Renal pelvis (tissue), 1 donor: ENCODE measurements at regions not wholly inside any gene's neighbourhood (a gene's known extent, or its start where the extent isn't known, plus 50 kb on each side); places are given as distances from the start of the nearest gene placed in this dataset.

Experiments used
- DNase-seq: peaks from one replicate; pipeline ENCODE4 v3.0.0-alpha.2; 2013

GRCh38 chr18:67742525-67742924 is 226.0 kb upstream of the DSEL start:
- no peak for DNase-seq

- no peak for DNase-seq
Observed at GRCh38 chr18:67735506-67735905, 219.0 kb upstream of the DSEL start.

DNA sequence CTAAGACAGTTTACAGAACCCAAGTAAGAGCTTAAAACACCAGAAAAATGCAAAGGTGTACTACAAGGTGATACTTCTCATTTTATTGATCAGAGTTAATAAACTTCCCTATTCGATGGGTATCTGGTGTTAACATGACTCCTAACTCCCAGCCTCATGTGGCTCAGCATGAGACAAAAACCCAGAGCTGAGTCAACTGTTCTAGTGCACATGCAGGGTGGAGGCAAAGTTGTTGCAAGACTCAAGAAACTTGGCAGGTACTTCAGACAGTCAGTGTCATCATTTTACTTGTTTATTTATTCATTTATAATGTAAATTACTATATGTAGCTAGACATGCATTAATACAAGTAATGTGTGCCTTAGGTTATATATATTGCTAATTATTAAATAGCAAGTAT is 216.6 kb upstream of the DSEL start:
- no peak for DNase-seq

DNA sequence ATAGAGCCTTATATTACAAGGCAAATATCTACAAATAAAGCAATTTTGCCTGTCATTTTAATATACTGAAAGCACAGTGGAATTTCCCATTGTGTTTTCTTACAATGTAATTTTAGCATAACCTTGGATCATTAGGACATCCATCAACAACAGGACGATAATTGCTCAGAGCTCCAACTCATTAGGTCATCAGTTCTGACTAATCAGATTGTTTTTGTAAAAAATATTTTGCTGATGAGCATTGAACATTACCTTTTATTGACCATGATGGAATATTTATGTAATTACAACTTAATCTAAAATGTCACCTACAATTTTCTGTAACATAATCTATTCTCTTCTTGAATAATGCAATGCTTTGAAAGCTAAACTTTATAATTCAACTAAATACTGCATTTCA is 215.3 kb upstream of the DSEL start:
- no peak for DNase-seq

DNA sequence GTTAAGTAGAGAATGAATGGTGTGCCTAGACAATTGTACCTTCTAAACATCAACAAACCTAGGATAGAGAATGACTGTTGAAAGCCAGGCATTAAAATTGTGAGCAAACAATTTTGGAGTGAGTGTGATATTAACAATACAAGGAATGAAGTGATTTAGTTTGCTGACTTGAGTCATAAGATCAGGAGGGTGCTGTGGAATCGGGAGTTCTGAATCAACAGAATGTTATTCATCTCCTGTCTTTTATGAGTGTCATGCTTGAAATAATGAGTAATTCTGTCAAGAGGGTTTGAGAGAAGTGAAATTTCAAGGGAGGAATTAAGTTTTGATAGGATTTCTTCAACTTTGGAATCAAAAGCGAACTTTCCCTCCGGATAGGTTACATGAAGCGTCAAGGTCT is 214.4 kb upstream of the DSEL start:
- DNase-seq, result no peak

- DNase-seq, result no peak
Observed at GRCh38 chr18:67728364-67728763, 211.8 kb upstream of the DSEL start.

DNA sequence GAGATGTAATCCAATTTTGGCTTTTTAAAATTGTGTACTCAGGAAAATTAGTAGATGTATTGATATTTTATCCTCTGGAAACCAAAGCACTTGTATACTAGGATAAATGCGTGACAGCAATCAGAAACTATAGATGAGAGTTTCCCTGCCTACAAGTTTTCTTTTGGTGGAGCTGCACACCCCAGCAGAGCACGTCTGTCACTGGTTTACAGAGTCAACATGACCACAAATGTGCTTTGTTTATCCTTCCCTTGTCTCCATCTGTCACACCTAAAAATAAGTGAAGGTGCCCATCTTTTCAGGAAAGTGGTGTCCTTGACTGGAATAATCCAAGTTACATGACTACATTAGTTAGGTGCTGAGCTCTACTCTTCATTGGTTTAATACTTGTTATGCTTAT is 210.4 kb upstream of the DSEL start:
- no peak for DNase-seq

- DNase-seq, result no peak
Observed at GRCh38 chr18:67717800-67718199, 201.3 kb upstream of the DSEL start.

DNA sequence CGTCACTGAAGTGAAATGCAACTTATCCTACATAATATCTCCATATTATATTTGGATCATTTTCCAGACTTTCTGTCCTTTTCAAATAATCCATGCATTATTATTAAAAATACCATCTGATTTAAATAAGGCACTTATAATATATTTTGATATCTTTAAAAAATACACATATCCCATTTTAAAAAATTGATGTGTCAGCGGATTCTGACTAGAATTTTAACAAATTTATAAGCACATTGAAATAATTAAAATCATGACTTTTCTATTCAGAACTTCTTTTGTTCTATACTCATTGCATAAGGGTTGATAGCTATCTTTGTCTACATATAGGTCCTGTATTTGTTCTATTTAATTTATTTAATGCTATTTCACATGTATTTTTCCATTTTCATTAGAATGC is 199.0 kb upstream of the DSEL start:
- no peak for DNase-seq

DNA sequence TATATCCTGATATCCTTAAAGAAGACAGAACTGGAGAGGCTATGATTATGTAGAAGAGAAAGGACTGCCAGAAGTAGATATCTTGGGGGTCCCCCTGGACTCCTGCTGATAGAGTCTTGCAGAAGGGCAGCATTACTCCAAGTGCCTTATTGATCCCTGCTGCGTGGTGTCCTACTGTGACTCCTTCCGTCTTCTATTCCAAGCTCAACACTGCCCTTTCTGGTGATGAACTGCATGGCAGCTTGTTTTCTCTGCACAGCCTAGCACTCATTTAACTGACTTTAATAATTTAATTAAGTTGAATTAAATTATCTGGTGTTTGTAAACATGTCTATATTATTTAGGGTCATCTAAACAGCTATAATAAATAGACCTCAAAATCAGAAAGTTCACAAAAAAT is 194.1 kb upstream of the DSEL start:
- DNase-seq, result no peak

GRCh38 chr18:67705748-67706147 is 189.2 kb upstream of the DSEL start:
- no peak for DNase-seq

GRCh38 chr18:67695684-67696083 is 179.2 kb upstream of the DSEL start:
- DNase-seq, result no peak

GRCh38 chr18:67694787-67695186 is 178.3 kb upstream of the DSEL start:
- no peak for DNase-seq

GRCh38 chr18:67692811-67693210 is 176.3 kb upstream of the DSEL start:
- no peak for DNase-seq

- DNase-seq, result no peak
Observed at GRCh38 chr18:67682516-67682915, 166.0 kb upstream of the DSEL start.

DNA sequence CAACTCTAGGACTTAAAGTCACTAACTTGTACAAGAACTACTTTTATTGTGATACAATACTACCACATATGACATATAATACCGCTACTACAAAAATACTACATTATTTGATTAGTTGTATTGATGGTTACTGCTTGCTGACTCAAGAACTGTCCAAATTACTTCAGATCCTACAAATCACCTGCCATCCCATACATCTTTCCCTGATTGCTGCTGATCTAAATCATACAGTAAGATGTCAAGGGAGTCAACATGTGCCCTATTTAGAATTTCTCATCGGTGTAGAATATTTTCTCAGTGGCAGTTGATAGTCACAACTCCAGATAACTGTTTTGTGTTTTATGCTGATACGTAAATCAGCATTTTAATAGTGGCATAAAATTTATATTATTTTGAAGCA is 161.0 kb upstream of the DSEL start:
- no peak for DNase-seq

DNA sequence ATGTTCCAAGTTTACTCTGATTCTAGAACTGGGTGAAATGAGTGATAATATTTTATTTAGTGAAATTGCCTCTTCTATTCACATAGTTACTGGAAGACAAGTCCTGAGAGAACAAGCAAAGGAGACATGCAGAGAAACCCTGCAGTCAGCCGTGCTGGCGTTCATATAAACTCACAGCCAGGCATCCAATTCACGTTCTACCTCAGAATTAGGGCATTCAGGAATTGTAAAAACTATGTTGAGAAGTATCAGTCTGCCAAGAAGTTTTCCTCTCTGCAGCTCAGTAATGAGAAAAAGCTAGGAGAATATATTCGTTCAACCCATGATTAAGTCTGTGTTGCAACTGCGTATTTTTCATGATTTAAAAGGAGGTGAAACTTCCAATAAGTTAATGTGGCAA is 156.2 kb upstream of the DSEL start:
- DNase-seq, result no peak

DNA sequence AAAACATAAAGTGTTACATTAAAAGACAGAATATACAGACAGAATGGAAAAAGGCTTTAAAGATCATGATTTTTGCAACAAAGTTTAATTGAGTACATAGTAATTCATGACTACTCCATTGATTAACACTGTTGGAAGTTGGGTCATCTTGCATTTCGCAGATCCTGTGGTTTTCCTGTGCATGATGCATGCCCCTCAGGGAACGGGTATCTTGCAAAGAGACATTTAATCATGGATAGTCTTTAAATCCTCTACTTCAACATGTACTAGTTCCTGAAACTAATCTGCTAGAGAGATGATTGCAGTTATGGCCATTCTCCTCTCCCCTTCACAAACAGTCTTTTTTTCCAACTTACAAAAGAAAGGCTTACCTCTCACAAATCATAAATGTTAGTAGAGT is 155.6 kb upstream of the DSEL start:
- no peak for DNase-seq

GRCh38 chr18:67670024-67670543 is 153.6 kb upstream of the DSEL start:
- no peak for DNase-seq

DNA sequence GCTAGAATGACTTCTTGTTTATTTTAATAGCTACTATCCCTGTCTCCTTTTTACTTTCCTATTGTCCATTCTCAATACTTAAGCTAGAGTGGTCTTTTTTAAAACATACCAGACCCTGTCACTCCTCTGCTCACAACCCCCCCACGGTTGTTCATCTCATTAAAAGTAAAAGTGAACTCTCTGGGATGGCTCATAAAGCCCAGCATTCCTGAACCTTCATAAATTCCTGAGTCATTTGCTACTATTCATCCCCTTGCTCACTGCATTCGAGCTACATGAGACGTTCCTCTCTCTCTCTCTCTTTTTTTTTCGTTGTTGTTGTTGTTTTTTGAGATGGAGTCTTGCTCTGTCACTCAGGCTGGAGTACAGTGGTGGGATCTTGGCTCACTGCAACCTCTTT is 148.7 kb upstream of the DSEL start:
- DNase-seq, result no peak

DNA sequence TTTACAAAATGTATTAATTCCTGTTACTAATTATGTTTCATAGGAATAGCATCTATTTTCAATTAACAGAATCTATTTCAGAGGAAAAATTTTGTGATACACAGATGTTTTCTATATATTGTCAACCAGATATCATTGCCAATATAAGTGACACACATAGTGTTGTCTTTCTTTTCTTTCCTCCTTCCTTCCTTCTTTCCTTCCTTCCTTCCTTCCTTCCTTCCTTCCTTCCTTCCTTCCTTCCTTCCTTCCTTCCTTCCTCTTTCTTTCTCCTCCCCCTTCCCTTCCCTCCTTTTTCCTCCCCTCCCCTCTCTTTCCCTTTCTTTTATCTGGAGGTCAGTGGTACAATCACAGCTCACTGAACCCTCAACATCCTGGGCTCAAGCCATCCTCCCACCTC is 146.5 kb upstream of the DSEL start:
- no peak for DNase-seq

DNA sequence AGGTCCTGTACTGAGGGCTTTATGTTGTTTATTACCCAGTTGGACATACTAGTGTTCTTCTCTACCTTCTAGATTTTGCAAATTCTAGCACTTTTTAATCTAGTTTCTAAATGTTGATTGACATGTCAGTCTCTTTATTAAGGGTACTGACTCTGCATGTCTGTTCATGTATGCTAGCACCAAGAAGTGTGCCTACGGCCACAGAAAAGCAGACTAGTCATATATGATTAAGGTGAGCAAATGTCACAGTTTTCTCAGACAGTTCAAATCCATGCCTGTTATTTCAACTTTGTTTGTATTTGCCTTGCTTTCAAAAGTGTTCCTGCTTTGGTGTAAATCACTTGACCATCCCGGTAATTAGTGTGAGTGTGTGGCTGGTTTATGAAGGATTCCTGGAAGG is 145.0 kb upstream of the DSEL start:
- no peak for DNase-seq

GRCh38 chr18:67654101-67654500 is 137.6 kb upstream of the DSEL start:
- no peak for DNase-seq

DNA sequence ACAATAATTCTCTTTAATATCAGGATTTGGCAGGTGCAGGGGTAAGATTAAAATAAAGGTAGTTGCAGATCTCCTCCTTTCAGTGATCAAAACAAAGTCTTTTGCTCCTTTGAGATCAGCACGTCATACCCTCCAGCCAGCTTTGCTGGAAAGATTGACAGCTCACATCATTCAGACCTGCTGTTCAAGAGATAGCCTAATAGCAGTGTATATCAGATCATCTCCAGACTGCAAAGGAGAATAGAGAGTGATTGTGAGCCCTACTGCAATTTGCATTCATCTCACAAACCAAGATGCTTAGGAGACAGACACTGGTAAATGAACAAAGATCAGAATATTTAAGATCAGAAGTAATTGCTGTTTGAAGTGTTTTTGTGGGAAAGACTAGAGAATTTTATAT is 135.8 kb upstream of the DSEL start:
- DNase-seq, result no peak

DNA sequence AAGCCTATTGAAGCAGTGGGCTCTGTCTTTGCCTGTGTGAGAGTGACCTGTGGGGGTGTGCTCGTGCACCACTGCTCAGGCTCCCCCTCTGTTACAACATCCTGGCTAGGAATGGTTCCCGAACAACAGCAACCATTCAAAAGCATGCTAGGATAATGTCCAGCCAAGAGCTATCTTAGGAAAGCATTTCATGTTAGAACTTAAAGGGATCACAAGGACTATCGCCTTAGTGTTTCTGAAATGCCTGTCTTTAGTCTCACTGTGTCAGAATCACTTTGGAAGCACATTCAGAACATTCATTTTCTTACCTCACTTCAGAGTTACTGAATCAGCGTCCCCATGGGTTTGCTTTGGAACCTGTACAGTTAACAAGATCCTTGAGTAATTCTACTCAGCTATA is 134.9 kb upstream of the DSEL start:
- DNase-seq, result no peak
